Smooth muscle cell (in vitro differentiated cells): ENCODE measurements at regions not wholly inside any gene's neighbourhood (a gene's known extent, or its start where the extent isn't known, plus 50 kb on each side); places are given as distances from the start of the nearest gene placed in this dataset.

Source experiments
- DNase-seq: peaks from one replicate; lab custom pipeline; 2025; ENCODE audit not compliant: unreplicated experiment; lab: John Stamatoyannopoulos, UW
- H2AFZ ChIP-seq: fragments of 200-600 bp; sonication (generic); 2 replicates; pipeline ENCODE4 v1.6.0; 2016; ENCODE audit warnings: antibody characterized with exemption, low read depth, mild to moderate bottlenecking
- H3F3A ChIP-seq: fragments of 200-600 bp; sonication (generic); 2 replicates; pipeline ENCODE4 v1.6.0; 2017; ENCODE audit warnings: antibody characterized with exemption, low read depth
- H3K27ac ChIP-seq: fragments of 200-600 bp; sonication (generic); 2 replicates; pipeline ENCODE4 v1.5.1; 2016; ENCODE audit warnings: low read depth, mild to moderate bottlenecking
- H3K27me3 ChIP-seq: fragments of 200-600 bp; sonication (generic); 2 replicates; pipeline ENCODE4 v1.6.1; 2016; ENCODE audit warnings: low read depth, mild to moderate bottlenecking
- H3K36me3 ChIP-seq: fragments of 200-600 bp; sonication (generic); 2 replicates; pipeline ENCODE4 v1.5.1; 2016; ENCODE audit warnings: low read depth
- H3K4me1 ChIP-seq: fragments of 200-600 bp; sonication (generic); 2 replicates; pipeline ENCODE4 v1.5.1; 2016; ENCODE audit warnings: low read depth
- H3K4me2 ChIP-seq: fragments of 200-600 bp; sonication (generic); 2 replicates; pipeline ENCODE4 v1.6.0; 2016; ENCODE audit warnings: mild to moderate bottlenecking
- H3K4me3 ChIP-seq: fragments of 200-600 bp; sonication (generic); 2 replicates; pipeline ENCODE4 v1.5.1; 2016; ENCODE audit warnings: mild to moderate bottlenecking
- H3K79me2 ChIP-seq: fragments of 200-600 bp; sonication (generic); 2 replicates; pipeline ENCODE4 v1.6.0; 2016; ENCODE audit warnings: low read depth, mild to moderate bottlenecking
- H3K9ac ChIP-seq: fragments of 200-600 bp; sonication (generic); 2 replicates; pipeline ENCODE4 v1.6.0; 2016; ENCODE audit warnings: low read depth
- H3K9me3 ChIP-seq: fragments of 200-600 bp; sonication (generic); replicated peaks from 2 replicates; pipeline ENCODE4 v1.5.1; 2016; ENCODE audit warnings: low read depth
- H4K20me1 ChIP-seq: fragments of 200-600 bp; sonication (generic); 2 replicates; pipeline ENCODE4 v1.6.0; 2016; ENCODE audit warnings: low read depth
- CTCF ChIP-seq: fragments of 200-600 bp; sonication (generic); IDR thresholded peaks from 2 replicates; pipeline ENCODE4 v1.5.1; 2017; ENCODE audit warnings: borderline replicate concordance, mild to moderate bottlenecking, antibody characterized with exemption; ENCODE audit not compliant: insufficient read depth, poor library complexity, severe bottlenecking
- whole genome bisulfite sequencing: methylation state at CpG from one replicate; pipeline ENCODE4 v1.1.7; 2016; ENCODE audit warnings: low lambda C conversion rate; 5-methylcytosine and 5-hydroxymethylcytosine counted together

DNA sequence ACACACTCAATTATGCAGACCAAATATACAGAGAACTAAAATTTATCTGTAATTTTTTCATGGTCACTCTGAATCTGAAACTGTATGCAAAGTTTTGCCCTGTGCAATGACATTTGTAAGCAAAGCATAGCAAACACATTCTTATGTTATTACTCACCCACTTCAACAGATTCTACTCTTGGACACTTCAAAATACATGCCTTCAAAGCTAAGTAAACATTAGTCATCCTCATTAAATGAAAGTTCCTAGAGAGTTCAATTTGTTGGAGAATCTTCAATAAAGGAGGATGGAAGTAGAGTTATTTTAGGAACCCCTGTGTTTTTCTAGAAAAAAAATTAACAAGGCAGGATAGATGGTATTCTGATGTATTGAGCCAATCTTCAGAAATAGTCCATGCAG, 639.7 kb upstream of the C9orf72 start:
- TF ChIP-seq CTCF = no peak
- Histone ChIP-seq H3K9me3 (no peaks in the 10 kb centered on the region), H2AFZ (no peak overlapping the region), H3K27me3 (no peaks in the 10 kb centered on the region), H4K20me1 (no peaks in the 10 kb centered on the region), H3K4me1 (no peaks in the 10 kb centered on the region), H3K36me3 (no peaks in the 10 kb centered on the region), H3F3A (no peaks in the 10 kb centered on the region), H3K9ac (no peak overlapping the region), H3K4me3 (no peak overlapping the region), H3K79me2 (no peaks in the 10 kb centered on the region), H3K27ac (peak overlapping the region; percentile 34), H3K4me2 (peak overlapping the region; percentile 52)
- DNase-seq = no peak

DNA sequence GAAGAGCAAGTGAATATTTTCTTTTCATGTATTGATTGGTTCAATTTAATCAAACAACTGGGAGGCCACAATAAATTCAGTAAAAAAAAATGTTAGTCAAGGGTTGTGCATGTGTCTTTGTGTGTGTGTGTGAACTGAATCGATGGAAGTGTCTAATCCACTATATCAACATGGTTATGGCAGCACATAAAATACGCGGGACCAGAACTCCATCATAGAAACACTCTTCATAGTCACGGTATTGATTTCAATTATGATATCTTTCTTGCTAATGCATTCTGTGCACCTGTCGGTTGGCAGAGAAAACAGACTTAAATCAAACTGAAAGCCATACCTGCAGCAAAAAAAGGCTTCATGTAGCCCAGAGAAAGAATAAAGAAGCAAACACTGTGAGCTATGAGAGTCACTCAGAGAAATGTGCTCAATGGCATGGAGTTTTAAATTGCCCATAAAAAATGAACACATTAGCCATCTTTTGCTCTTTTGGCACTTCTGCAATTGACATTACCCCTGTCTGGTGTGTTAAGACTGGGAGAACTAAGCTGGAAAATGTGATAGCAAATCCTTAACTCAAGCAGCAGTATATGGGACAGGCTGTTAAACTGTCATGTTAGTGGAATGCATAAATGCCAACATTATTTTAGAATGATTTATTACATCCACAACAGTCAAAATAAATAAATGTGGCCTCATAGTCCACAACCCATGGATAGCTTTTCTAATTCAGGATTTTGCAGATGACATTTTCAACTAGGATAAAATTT, 642.4 kb upstream of the C9orf72 start:
- no peak for TF ChIP-seq CTCF
- Histone ChIP-seq H3K27ac (no peak overlapping the region), H4K20me1 (no peaks in the 10 kb centered on the region), H3K27me3 (no peaks in the 10 kb centered on the region), H3K4me2 (no peak overlapping the region), H3K9ac (no peak overlapping the region), H2AFZ (no peak overlapping the region), H3K4me1 (no peaks in the 10 kb centered on the region), H3K79me2 (no peaks in the 10 kb centered on the region), H3K9me3 (no peaks in the 10 kb centered on the region), H3F3A (no peaks in the 10 kb centered on the region), H3K4me3 (no peak overlapping the region), H3K36me3 (no peaks in the 10 kb centered on the region)
- WGBS = 94% methylated on average over 5 of the region's 5 CpGs
- no peak for DNase-seq

DNA sequence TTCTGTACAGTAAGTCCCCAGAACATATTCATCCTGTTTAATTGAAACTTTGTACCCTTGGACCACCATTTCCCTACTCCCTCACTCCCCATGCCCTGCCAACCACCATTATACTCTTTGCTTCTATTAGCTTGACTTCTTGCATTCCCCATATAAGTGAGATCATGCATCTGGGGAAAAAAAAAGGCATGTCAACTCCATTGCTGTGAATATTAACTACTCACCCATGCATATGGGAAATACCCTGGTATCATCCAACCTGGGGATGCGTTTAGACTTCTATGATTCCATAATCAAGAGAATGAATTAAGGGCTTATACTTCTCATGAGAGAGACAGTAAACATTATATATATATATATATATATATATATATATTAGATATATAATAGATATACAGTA, 659.4 kb upstream of the C9orf72 start:
- Histone ChIP-seq H3K9ac (no peak overlapping the region), H3K9me3 (peaks cover 4% of the 10 kb centered on the region), H2AFZ (no peak overlapping the region), H3K36me3 (no peaks in the 10 kb centered on the region), H3K27ac (no peak overlapping the region), H3K4me2 (no peak overlapping the region), H3K27me3 (no peaks in the 10 kb centered on the region), H3K4me3 (no peak overlapping the region), H3K4me1 (no peaks in the 10 kb centered on the region), H3K79me2 (no peaks in the 10 kb centered on the region), H4K20me1 (no peaks in the 10 kb centered on the region), H3F3A (no peaks in the 10 kb centered on the region)
- 97% methylated on average over 1 of the region's 1 CpG for WGBS
- DNase-seq = no peak
- no peak for TF ChIP-seq CTCF

- Histone ChIP-seq H2AFZ (no peak overlapping the region), H3K27me3 (no peaks in the 10 kb centered on the region), H3K4me2 (no peak overlapping the region), H3K9me3 (peaks cover 6% of the 10 kb centered on the region), H3K4me3 (no peak overlapping the region), H3K79me2 (no peaks in the 10 kb centered on the region), H3K36me3 (no peaks in the 10 kb centered on the region), H3F3A (no peaks in the 10 kb centered on the region), H3K9ac (no peak overlapping the region), H3K27ac (peak overlapping the region; percentile 65), H4K20me1 (no peaks in the 10 kb centered on the region), H3K4me1 (no peaks in the 10 kb centered on the region)
- no peak for TF ChIP-seq CTCF
- DNase-seq = no peak
- 77% methylated on average over 6 of the region's 6 CpGs for WGBS
Measured at GRCh38 chr9:28234133-28234893, 661.0 kb upstream of the C9orf72 start.
